IMR-90 (cell line): ENCODE measurements at regions not wholly inside any gene's neighbourhood (a gene's known extent, or its start where the extent isn't known, plus 50 kb on each side); places are given as distances from the start of the nearest gene placed in this dataset.

Experiments used
- ATAC-seq: fragments of 200-7000 bp; cut with Tn5 transposase; 2 replicates; pipeline ENCODE4 v1.9.1; 2020; ENCODE audit warnings: low read depth, mild to moderate bottlenecking, moderate library complexity
- BruUV-seq: library from RNA; stranded (reverse); fragments of 400-500 nt; replicated peaks from 2 replicates; lab custom pipeline; 2021; lab: Mats Ljungman, UMichigan
- CTCF ChIA-PET: fragments of 300-600 bp; formaldehyde crosslinking; extraction: SDS; loops from one replicate; lab custom pipeline; 2021; ENCODE audit warnings: antibody characterized with exemption; lab: Yijun Ruan, JAX
- POLR2A ChIA-PET: fragments of 300-600 bp; sonication (Branson Sonifier 250); formaldehyde crosslinking; loops from one replicate; lab custom pipeline; 2022; ENCODE audit warnings: antibody characterized with exemption; ENCODE audit not compliant: unreplicated experiment; lab: Charles Lee
- DNase-seq: peaks from one replicate; pipeline ENCODE4 v3.0.0; 2013
- H2AFZ ChIP-seq: replicated peaks from 2 replicates; pipeline ENCODE3; 2013; ENCODE audit warnings: low read length, mild to moderate bottlenecking; ENCODE audit not compliant: poor library complexity
- H2AK5ac ChIP-seq: 2 replicates; pipeline ENCODE4 v1.6.1; 2013; ENCODE audit warnings: low read depth, low read length, inconsistent platforms
- H2AK9ac ChIP-seq: replicated peaks from 2 replicates; pipeline ENCODE3; 2013; ENCODE audit warnings: mild to moderate bottlenecking, low read depth, low read length, moderate library complexity; ENCODE audit not compliant: poor library complexity
- H2BK120ac ChIP-seq: 2 replicates; pipeline ENCODE4 v1.6.1; 2013; ENCODE audit warnings: low read depth, low read length, inconsistent platforms
- H2BK15ac ChIP-seq: 3 replicates; pipeline ENCODE4 v1.6.1; 2013; ENCODE audit warnings: low read depth, low read length, inconsistent platforms
- H2BK20ac ChIP-seq: 2 replicates; pipeline ENCODE4 v1.6.1; 2013; ENCODE audit warnings: low read depth, mild to moderate bottlenecking, inconsistent platforms, low read length, moderate library complexity
- H2BK5ac ChIP-seq: 2 replicates; pipeline ENCODE4 v1.6.1; 2013; ENCODE audit warnings: mild to moderate bottlenecking, low read depth, low read length, inconsistent platforms; ENCODE audit not compliant: poor library complexity, severe bottlenecking
- H3K14ac ChIP-seq: replicated peaks from 2 replicates; pipeline ENCODE4 v1.6.1; 2013; ENCODE audit warnings: low read depth, low read length, inconsistent platforms
- H3K18ac ChIP-seq: 2 replicates; pipeline ENCODE4 v1.6.1; 2013; ENCODE audit warnings: low read depth, low read length, control low read depth
- H3K23ac ChIP-seq: 2 replicates; pipeline ENCODE4 v1.6.1; 2013; ENCODE audit warnings: low read depth, low read length, inconsistent platforms
- H3K27ac ChIP-seq: 2 replicates; pipeline ENCODE4 v1.5.1; 2013; ENCODE audit warnings: mild to moderate bottlenecking, control low read depth, low read length; ENCODE audit not compliant: insufficient read depth
- H3K27me3 ChIP-seq: 2 replicates; pipeline ENCODE4 v1.6.1; 2013; ENCODE audit warnings: low read length; ENCODE audit not compliant: control insufficient read depth, insufficient read depth
- H3K36me3 ChIP-seq: 2 replicates; pipeline ENCODE4 v1.6.1; 2013; ENCODE audit warnings: low read length, mixed read lengths; ENCODE audit not compliant: control insufficient read depth, insufficient read depth
- H3K4ac ChIP-seq: 2 replicates; pipeline ENCODE4 v1.6.1; 2013; ENCODE audit warnings: low read depth, low read length, inconsistent platforms
- H3K4me1 ChIP-seq: 2 replicates; pipeline ENCODE4 v1.6.1; 2013; ENCODE audit warnings: low read length, mixed read lengths; ENCODE audit not compliant: control insufficient read depth, insufficient read depth
- H3K4me2 ChIP-seq: 2 replicates; pipeline ENCODE4 v1.6.1; 2013; ENCODE audit warnings: low read depth, mild to moderate bottlenecking, control low read depth, low read length, moderate library complexity
- H3K4me3 ChIP-seq: 2 replicates; pipeline ENCODE4 v1.5.1; 2013; ENCODE audit warnings: low read depth, mild to moderate bottlenecking, control low read depth, low read length, moderate library complexity; ENCODE audit not compliant: insufficient read depth
- H3K56ac ChIP-seq: 2 replicates; pipeline ENCODE4 v1.6.1; 2013; ENCODE audit warnings: low read length, inconsistent platforms; ENCODE audit not compliant: insufficient read depth; ENCODE audit errors: extremely low read depth
- H3K79me1 ChIP-seq, 2 experiments: 2 replicates each; pipeline ENCODE4 v1.6.1; 2013; ENCODE audit warnings: low read length in 2 of 2, inconsistent platforms in 1 of 2, low read depth in 1 of 2
- H3K9ac ChIP-seq: 2 replicates; pipeline ENCODE4 v1.6.1; 2013; ENCODE audit warnings: low read depth, low read length, control low read depth
- H3K9me1 ChIP-seq: 2 replicates; pipeline ENCODE4 v1.6.1; 2013; ENCODE audit warnings: low read length, inconsistent platforms; ENCODE audit not compliant: insufficient read depth
- H3K9me3 ChIP-seq: 2 replicates; pipeline ENCODE4 v1.6.1; 2013; ENCODE audit warnings: low read length; ENCODE audit not compliant: control insufficient read depth, insufficient read depth
- H4K20me1 ChIP-seq: 2 replicates; pipeline ENCODE4 v1.6.1; 2013; ENCODE audit warnings: low read length, inconsistent platforms; ENCODE audit not compliant: insufficient read depth
- H4K5ac ChIP-seq: 2 replicates; pipeline ENCODE4 v1.6.1; 2013; ENCODE audit warnings: mild to moderate bottlenecking, low read depth, low read length, control low read depth
- H4K8ac ChIP-seq, 2 experiments: 2 replicates each; pipeline ENCODE4 v1.6.1; 2013; ENCODE audit warnings: low read depth in 2 of 2, low read length in 2 of 2, control low read depth in 1 of 2, inconsistent platforms in 1 of 2
- H4K91ac ChIP-seq: 2 replicates; pipeline ENCODE4 v1.6.1; 2013; ENCODE audit warnings: low read depth, low read length, inconsistent platforms; ENCODE audit not compliant: insufficient read depth
- CEBPB ChIP-seq: IDR thresholded peaks from 2 replicates; pipeline ENCODE4 v1.6.1; 2012; ENCODE audit warnings: low read depth, low read length, improper control_type of control experiment
- CHD1 ChIP-seq: IDR thresholded peaks from 2 replicates; pipeline ENCODE4 v1.6.1; 2012; ENCODE audit warnings: low read depth, low read length, improper control_type of control experiment
- CTCF ChIP-seq: conservative IDR thresholded peaks from 2 replicates; pipeline ENCODE4 v1.5.1; 2012; ENCODE audit warnings: mild to moderate bottlenecking, low read depth, low read length, improper control_type of control experiment
- ELK1 ChIP-seq: fragments of 150-350 bp; IDR thresholded peaks from 2 replicates; pipeline ENCODE4 v1.6.1; 2016; ENCODE audit warnings: low read depth, mild to moderate bottlenecking, low read length, moderate library complexity, borderline replicate concordance
- FOS ChIP-seq: fragments of 150-350 bp; IDR thresholded peaks from 2 replicates; pipeline ENCODE4 v1.6.1; 2016; ENCODE audit warnings: low read depth, low read length
- MAZ ChIP-seq: IDR thresholded peaks from 2 replicates; pipeline ENCODE4 v1.6.1; 2012; ENCODE audit warnings: low read depth, mild to moderate bottlenecking, low read length, improper control_type of control experiment, moderate library complexity, borderline replicate concordance
- MXI1 ChIP-seq: IDR thresholded peaks from 2 replicates; pipeline ENCODE4 v1.6.1; 2012; ENCODE audit warnings: low read depth, mild to moderate bottlenecking, low read length, moderate library complexity, borderline replicate concordance
- NFE2L2 ChIP-seq: fragments of 150-350 bp; IDR thresholded peaks from 2 replicates; pipeline ENCODE4 v1.6.1; 2016; ENCODE audit warnings: low read depth, mild to moderate bottlenecking, low read length
- POLR2A ChIP-seq: IDR thresholded peaks from 2 replicates; pipeline ENCODE4 v1.6.1; 2012; ENCODE audit warnings: mild to moderate bottlenecking, low read depth, low read length
- SMC3 ChIP-seq: fragments of 150-350 bp; IDR thresholded peaks from 2 replicates; pipeline ENCODE4 v1.6.1; 2016; ENCODE audit warnings: low read depth, mild to moderate bottlenecking, antibody characterized with exemption, low read length, moderate library complexity
- WGBS, 2 experiments: methylation state at CpG; one replicate each; pipeline versions ENCODE4 v1.1.5 to v1.1.7; 2013; ENCODE audit warnings: missing lambda C conversion rate in 2 of 2; ENCODE audit not compliant: insufficient read length in 1 of 2; ENCODE audit errors: extremely low coverage in 2 of 2; 5-methylcytosine and 5-hydroxymethylcytosine counted together
- dilution Hi-C: fragments of 300-500 bp; cut with HindIII; formaldehyde crosslinking; loops from one replicate; pipeline ENCODE4 v1.14.3; 2018; ENCODE audit warnings: low sequenced_read_pairs; ENCODE audit not compliant: unreplicated experiment
- in situ Hi-C: fragments of 300-500 bp; cut with MboI; formaldehyde crosslinking; loops from 3 replicates; pipeline ENCODE4 v1.14.3; 2019; ENCODE audit warnings: low sequenced_read_pairs, inconsistent platforms, mixed read lengths
- intact Hi-C: fragments of 100-400 bp; cut with micrococcal nuclease; formaldehyde crosslinking; loops from 2 replicates; pipeline ENCODE4 v1.10.0; 2022

- Histone ChIP-seq H3K4me3 (no peak overlapping the region), H2AK5ac (no peak overlapping the region), H4K5ac (no peak overlapping the region), H2BK120ac (no peak overlapping the region), H3K27me3 (no peaks in the 10 kb centered on the region; the same call in 1 of the 2 replicates), H3K4me2 (no peak overlapping the region), H3K36me3 (no peaks in the 10 kb centered on the region), H2AFZ (no peak overlapping the region), H3K9me3 (no peaks in the 10 kb centered on the region), H3K4ac (no peak overlapping the region), H4K8ac (no peak overlapping the region), H4K20me1 (no peaks in the 10 kb centered on the region), H3K23ac (no peak overlapping the region), H3K4me1 (no peaks in the 10 kb centered on the region), H3K79me1 (no peaks in the 10 kb centered on the region), H3K18ac (no peak overlapping the region), H2AK9ac (no peak overlapping the region), H3K27ac (no peak overlapping the region), H2BK15ac (no peak overlapping the region), H3K14ac (no peak overlapping the region), H3K9ac (no peak overlapping the region), H3K56ac (no peak overlapping the region), H2BK5ac (no peak overlapping the region), H4K91ac (no peak overlapping the region), H2BK20ac (no peak overlapping the region), H3K9me1 (no peaks in the 10 kb centered on the region)
- ChIA-PET POLR2A (no interaction called here), CTCF (no interaction called here)
- WGBS, 2 experiments = no CpG with 5 or more reads among the region's 3 CpGs
- TF ChIP-seq MXI1 (no peak), FOS (no peak), NFE2L2 (no peak), MAZ (no peak), POLR2A (no peak), CTCF (no peak), ELK1 (no peak), CEBPB (no peak), SMC3 (no peak), CHD1 (no peak)
- BruUV-seq = no TSS peak
- DNase-seq (no peak), ATAC-seq (no peak)
- intact Hi-C loops = no loop called here
- dilution Hi-C loops = no loop called here
- in situ Hi-C loops = no loop called here
These were observed 127.2 kb downstream of the ARL5B start for GRCh38 chr10:18786478-18786877.
